ENCODE measurements at regions not wholly inside any gene's neighbourhood (a gene's known extent, or its start where the extent isn't known, plus 50 kb on each side); places are given as distances from the start of the nearest gene placed in this dataset.

- TF ChIP-seq, protein P1, sequence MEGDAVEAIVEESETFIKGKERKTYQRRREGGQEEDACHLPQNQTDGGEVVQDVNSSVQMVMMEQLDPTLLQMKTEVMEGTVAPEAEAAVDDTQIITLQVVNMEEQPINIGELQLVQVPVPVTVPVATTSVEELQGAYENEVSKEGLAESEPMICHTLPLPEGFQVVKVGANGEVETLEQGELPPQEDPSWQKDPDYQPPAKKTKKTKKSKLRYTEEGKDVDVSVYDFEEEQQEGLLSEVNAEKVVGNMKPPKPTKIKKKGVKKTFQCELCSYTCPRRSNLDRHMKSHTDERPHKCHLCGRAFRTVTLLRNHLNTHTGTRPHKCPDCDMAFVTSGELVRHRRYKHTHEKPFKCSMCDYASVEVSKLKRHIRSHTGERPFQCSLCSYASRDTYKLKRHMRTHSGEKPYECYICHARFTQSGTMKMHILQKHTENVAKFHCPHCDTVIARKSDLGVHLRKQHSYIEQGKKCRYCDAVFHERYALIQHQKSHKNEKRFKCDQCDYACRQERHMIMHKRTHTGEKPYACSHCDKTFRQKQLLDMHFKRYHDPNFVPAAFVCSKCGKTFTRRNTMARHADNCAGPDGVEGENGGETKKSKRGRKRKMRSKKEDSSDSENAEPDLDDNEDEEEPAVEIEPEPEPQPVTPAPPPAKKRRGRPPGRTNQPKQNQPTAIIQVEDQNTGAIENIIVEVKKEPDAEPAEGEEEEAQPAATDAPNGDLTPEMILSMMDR (IDR thresholded peaks at IDR 0.05; ENCODE audit: low read length), result no peak
- no peak for TF ChIP-seq EZH2 (IDR thresholded peaks at IDR 0.05; ENCODE audit: borderline replicate concordance, low read length)
These were observed 262.0 kb upstream of the NRP1 start for GRCh38 chr10:33596422-33596821.

Data from OCI-LY1 (cell line).